Muscle layer of colon (tissue), 2 donors: ENCODE measurements at regions not wholly inside any gene's neighbourhood (a gene's known extent, or its start where the extent isn't known, plus 50 kb on each side); places are given as distances from the start of the nearest gene placed in this dataset.

Experiments
- H3K27ac ChIP-seq: one replicate; pipeline ENCODE4 v1.7.0; 2013; ENCODE audit warnings: low read depth, mild to moderate bottlenecking, low read length, moderate library complexity
- H3K27me3 ChIP-seq, 2 donors: one replicate each; pipeline ENCODE4 v1.7.0; 2013; ENCODE audit warnings: low read length in 2 of 2, mild to moderate bottlenecking in 2 of 2; ENCODE audit not compliant: insufficient read depth in 2 of 2, control insufficient read depth in 1 of 2
- H3K36me3 ChIP-seq: one replicate; pipeline ENCODE4 v1.7.0; 2013; ENCODE audit warnings: mild to moderate bottlenecking, low read length; ENCODE audit not compliant: insufficient read depth
- H3K4me1 ChIP-seq: one replicate; pipeline ENCODE4 v1.7.0; 2013; ENCODE audit warnings: mild to moderate bottlenecking, low read length; ENCODE audit not compliant: insufficient read depth
- H3K4me3 ChIP-seq, 2 donors: one replicate each; pipeline ENCODE4 v1.7.0; 2013; ENCODE audit warnings: low read length in 2 of 2, low read depth in 1 of 2, mild to moderate bottlenecking in 1 of 2, moderate library complexity in 1 of 2
- H3K9ac ChIP-seq: one replicate; pipeline ENCODE4 v1.7.0; 2013; ENCODE audit warnings: low read length
- H3K9me3 ChIP-seq: one replicate; pipeline ENCODE4 v1.7.0; 2013; ENCODE audit warnings: mild to moderate bottlenecking, low read length
- donor health status: abdominal sarcoma.
- donor health status: Adenocarcinoma of cecum.

DNA sequence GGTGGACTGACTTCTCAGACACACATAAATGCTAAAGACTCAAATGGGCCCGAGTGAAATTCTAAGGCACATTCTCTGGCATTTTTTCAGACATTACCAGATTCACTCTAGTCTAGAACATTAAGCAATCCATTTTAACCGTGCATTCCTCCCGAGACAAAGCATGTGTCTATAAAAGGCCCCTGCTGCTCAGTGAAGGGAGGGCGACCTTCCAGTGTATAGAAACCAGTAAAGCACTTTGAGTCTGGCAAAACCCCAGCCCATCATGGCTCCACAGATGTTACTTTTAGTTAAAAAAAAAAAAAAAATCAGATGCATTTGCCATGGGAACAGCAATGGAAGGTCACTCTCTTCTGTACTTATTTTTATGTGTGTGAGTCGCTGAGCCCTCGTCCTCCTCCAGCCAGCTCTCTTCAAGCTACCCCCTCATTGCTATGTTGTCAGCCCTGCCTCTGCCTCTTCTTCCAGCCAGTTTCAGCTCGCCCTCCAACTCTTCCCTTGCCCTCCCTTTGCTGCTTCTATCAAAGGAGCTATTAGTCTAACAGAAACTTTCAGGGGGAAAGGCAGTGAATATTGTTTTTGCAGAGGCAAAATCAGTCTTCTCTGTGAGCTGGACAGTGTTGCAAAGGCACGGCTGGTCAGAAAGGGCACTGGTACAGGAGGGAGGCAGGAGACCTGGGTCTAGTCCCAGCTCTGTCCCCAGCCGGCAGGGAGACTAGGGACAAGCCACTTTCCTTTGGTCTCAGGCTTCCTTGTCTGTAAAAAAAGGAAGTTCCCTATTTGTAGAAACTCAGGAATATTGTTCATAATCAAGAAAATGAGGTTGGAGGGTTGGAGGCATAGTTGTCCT lies 644.2 kb downstream of the ZNF674 start:
- Histone ChIP-seq H3K9ac (no peak overlapping the region), H3K4me1 (no peaks in the 10 kb centered on the region), H3K27ac (no peak overlapping the region), H3K4me3 (no peak overlapping the region), H3K36me3 (no peaks in the 10 kb centered on the region), H3K27me3 (no peaks in the 10 kb centered on the region), H3K9me3 (no peaks in the 10 kb centered on the region)

GRCh38 chrX:45894864-45895645 lies 650.2 kb downstream of the ZNF674 start:
- Histone ChIP-seq H3K9ac (no peak overlapping the region), H3K9me3 (no peaks in the 10 kb centered on the region), H3K27ac (no peak overlapping the region), H3K4me3 (no peak overlapping the region), H3K4me1 (no peaks in the 10 kb centered on the region), H3K36me3 (no peaks in the 10 kb centered on the region), H3K27me3 (peaks cover 0 to 3% of the 10 kb centered on the region in 2 donors)

- H3K4me1 ChIP-seq, result no peaks in the 10 kb centered on the region
- no peak overlapping the region for H3K4me3 ChIP-seq
- H3K27me3 ChIP-seq, result peaks cover 0 to under 1% of the 10 kb centered on the region in 2 donors
- no peaks in the 10 kb centered on the region for H3K36me3 ChIP-seq
- no peaks in the 10 kb centered on the region for H3K9me3 ChIP-seq
- H3K9ac ChIP-seq, result no peak overlapping the region
- no peak overlapping the region for H3K27ac ChIP-seq
These were observed 655.8 kb downstream of the ZNF674 start for GRCh38 chrX:45889471-45889870.

DNA sequence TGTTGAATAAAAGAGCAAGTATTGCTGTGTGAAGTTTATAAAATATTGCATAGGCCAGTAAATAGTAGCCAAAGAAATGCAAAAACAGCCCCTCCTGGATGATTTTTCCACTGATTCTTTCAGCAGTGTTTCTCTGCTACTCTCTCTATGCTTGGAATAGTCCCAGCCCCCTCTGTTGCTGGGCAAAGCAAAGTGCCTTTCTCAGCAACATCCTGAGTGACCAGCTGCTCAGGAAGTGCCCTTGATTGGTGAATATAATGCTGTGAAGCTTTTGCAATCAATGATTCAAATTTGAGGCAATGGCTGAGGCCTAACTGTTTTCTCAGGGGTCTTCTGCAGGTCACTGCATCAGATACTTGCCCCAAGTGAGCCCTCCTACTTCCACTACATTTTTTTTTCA lies 656.7 kb downstream of the ZNF674 start:
- no peaks in the 10 kb centered on the region for H3K4me1 ChIP-seq
- H3K4me3 ChIP-seq, result no peak overlapping the region
- H3K9ac ChIP-seq, result no peak overlapping the region
- no peaks in the 10 kb centered on the region for H3K36me3 ChIP-seq
- no peaks in the 10 kb centered on the region for H3K9me3 ChIP-seq
- no peak overlapping the region for H3K27ac ChIP-seq
- H3K27me3 ChIP-seq, result no peaks in the 10 kb centered on the region

DNA sequence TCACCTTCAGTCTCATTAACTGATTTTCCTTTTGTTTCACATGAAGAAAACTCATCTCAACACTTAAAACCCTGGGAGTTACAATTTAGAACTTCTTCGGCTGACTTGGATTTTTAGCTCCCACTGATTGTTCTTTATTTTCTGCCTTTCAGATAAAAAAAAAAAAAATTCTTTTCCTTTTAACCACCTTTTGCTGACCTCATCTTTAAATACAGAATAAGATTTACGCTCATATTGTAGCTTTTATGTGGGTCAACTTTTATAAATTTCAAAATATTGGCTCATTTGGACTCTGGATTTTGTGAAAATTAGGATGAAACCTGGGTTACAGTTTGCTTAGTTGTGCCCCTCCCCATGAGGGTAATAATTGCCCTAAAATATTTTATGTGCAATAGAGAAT lies 659.3 kb downstream of the ZNF674 start:
- H3K9ac ChIP-seq, result no peak overlapping the region
- no peaks in the 10 kb centered on the region for H3K4me1 ChIP-seq
- no peak overlapping the region for H3K4me3 ChIP-seq
- H3K36me3 ChIP-seq, result no peaks in the 10 kb centered on the region
- H3K27ac ChIP-seq, result no peak overlapping the region
- H3K27me3 ChIP-seq, result no peaks in the 10 kb centered on the region
- H3K9me3 ChIP-seq, result no peaks in the 10 kb centered on the region

DNA sequence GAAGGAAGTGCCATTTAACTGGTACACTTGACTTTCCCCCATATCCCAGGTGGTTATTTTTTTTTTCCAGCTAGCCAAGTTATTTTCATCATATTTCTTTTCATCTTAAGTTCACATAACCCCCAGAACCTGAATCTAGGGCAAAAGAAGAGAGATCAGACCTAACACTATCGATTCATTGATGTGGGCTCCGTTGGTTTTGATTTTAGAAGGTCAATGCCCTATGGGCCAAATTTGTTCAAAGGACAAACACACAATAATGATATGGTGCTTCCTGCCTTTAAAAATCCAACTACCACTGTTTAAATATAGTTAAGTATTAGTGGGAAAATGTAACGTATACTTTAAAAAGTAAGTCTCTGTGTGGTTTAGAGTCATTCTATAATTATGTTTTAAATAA lies 665.7 kb downstream of the ZNF674 start:
- Histone ChIP-seq H3K36me3 (no peaks in the 10 kb centered on the region), H3K9ac (no peak overlapping the region), H3K27me3 (peaks cover 0 to 5% of the 10 kb centered on the region in 2 donors), H3K27ac (no peak overlapping the region), H3K4me1 (no peaks in the 10 kb centered on the region), H3K9me3 (no peaks in the 10 kb centered on the region), H3K4me3 (no peak overlapping the region)

DNA sequence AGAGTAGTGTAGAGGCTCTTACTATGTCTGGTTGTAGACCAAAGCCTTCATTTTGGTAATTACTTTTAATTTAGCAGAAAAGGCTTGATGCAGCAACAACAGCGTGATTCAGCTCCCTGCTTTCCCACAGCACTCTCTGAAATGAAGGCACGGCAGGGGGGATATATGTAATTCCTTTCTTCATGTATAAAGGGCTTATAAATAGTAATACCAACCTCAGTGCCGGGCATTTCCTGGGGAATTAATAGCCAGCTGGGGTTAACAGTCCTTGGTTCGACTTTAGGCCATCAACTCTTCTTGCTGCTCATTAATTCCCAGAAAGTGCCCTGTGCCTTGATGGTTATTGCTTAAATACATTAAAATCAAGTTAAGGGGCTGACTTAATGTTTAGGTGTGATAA lies 669.0 kb downstream of the ZNF674 start:
- H3K27me3 ChIP-seq, result peaks cover 0 to 5% of the 10 kb centered on the region in 2 donors
- no peak overlapping the region for H3K27ac ChIP-seq
- no peaks in the 10 kb centered on the region for H3K4me1 ChIP-seq
- no peak overlapping the region for H3K9ac ChIP-seq
- H3K4me3 ChIP-seq, result no peak overlapping the region
- no peaks in the 10 kb centered on the region for H3K9me3 ChIP-seq
- H3K36me3 ChIP-seq, result no peaks in the 10 kb centered on the region

- Histone ChIP-seq H3K4me1 (no peaks in the 10 kb centered on the region), H3K9me3 (no peaks in the 10 kb centered on the region), H3K9ac (no peak overlapping the region), H3K36me3 (no peaks in the 10 kb centered on the region), H3K4me3 (no peak overlapping the region), H3K27ac (no peak overlapping the region), H3K27me3 (peaks cover 0 to 5% of the 10 kb centered on the region in 2 donors)
These were observed 671.4 kb downstream of the ZNF674 start for GRCh38 chrX:45873781-45874180.

GRCh38 chrX:45872480-45872879 lies 671.8 kb upstream of the DIPK2B start:
- Histone ChIP-seq H3K4me1 (no peaks in the 10 kb centered on the region), H3K36me3 (no peaks in the 10 kb centered on the region), H3K4me3 (no peak overlapping the region), H3K9me3 (no peaks in the 10 kb centered on the region), H3K27ac (no peak overlapping the region), H3K9ac (no peak overlapping the region), H3K27me3 (peaks cover 0 to 5% of the 10 kb centered on the region in 2 donors)

DNA sequence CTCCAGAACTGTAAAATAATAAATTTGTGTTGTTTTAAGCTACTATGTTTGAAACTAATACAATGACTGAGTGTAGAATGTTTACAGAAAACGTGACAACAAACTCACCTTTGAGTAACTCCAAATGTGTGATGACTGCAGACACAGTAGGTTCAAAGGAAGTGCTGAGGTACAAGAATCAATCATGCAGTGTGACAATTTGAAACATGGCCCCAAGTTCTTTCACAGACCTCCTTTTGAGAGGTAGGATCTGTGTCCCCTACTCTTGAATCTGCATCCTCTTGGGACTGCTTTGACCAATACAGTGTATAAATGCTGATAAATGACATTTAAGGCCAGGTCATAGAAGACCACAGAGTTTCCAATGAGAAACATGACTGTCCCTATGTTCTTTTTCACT lies 667.7 kb upstream of the DIPK2B start:
- Histone ChIP-seq H3K4me1 (no peaks in the 10 kb centered on the region), H3K4me3 (no peak overlapping the region), H3K9ac (no peak overlapping the region), H3K27me3 (no peaks in the 10 kb centered on the region), H3K36me3 (no peaks in the 10 kb centered on the region), H3K9me3 (no peaks in the 10 kb centered on the region), H3K27ac (no peak overlapping the region)

- Histone ChIP-seq H3K4me3 (no peak overlapping the region), H3K36me3 (no peaks in the 10 kb centered on the region), H3K27me3 (no peaks in the 10 kb centered on the region), H3K9ac (no peak overlapping the region), H3K27ac (no peak overlapping the region), H3K9me3 (no peaks in the 10 kb centered on the region), H3K4me1 (no peaks in the 10 kb centered on the region)
These were observed 662.1 kb upstream of the DIPK2B start for GRCh38 chrX:45862801-45863200.
